Coronary artery (tissue), 2 donors: ENCODE measurements at regions not wholly inside any gene's neighbourhood (a gene's known extent, or its start where the extent isn't known, plus 50 kb on each side); places are given as distances from the start of the nearest gene placed in this dataset.

ENCODE experiments used
- DNase-seq: peaks from one replicate; pipeline ENCODE4 v3.0.0-alpha.2; 2017; ENCODE audit warnings: low spot score
- H3K27ac ChIP-seq, 2 donors: fragments of 200-600 bp; sonication (generic); one replicate each; pipeline ENCODE4 v1.5.1; 2016 to 2019
- H3K4me3 ChIP-seq: fragments of 200-600 bp; sonication (generic); 2 replicates; pipeline ENCODE4 v1.5.1; 2016; ENCODE audit warnings: mild to moderate bottlenecking, moderate library complexity
- TF ChIP-seq, protein P1 (sequence below): fragments of 200-600 bp; sonication (generic); IDR thresholded peaks from one replicate; pipeline ENCODE4 v1.5.1; 2019; ENCODE audit warnings: antibody characterized with exemption

DNA sequence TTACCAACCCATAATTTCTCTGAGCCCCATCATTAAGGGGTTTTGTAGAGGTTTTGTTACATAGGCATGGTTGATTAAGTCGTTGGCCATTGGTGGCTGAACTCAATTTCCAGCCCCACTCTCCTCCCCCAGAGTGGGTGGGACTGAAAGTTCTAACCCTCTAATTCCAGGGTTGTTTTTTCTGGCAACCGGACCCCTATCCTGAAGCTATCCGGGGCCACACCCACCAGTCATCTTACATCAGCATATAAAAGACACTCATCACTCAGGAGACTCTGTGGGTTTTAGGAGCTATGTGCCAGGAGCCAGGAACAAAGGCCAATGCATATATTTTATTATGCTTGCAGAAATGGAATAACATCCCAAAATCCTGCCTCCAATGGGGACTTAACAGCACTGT, 186.0 kb downstream of the NXNL2 start:
- H3K27ac ChIP-seq: no peak overlapping the region
- TF ChIP-seq, protein P1, sequence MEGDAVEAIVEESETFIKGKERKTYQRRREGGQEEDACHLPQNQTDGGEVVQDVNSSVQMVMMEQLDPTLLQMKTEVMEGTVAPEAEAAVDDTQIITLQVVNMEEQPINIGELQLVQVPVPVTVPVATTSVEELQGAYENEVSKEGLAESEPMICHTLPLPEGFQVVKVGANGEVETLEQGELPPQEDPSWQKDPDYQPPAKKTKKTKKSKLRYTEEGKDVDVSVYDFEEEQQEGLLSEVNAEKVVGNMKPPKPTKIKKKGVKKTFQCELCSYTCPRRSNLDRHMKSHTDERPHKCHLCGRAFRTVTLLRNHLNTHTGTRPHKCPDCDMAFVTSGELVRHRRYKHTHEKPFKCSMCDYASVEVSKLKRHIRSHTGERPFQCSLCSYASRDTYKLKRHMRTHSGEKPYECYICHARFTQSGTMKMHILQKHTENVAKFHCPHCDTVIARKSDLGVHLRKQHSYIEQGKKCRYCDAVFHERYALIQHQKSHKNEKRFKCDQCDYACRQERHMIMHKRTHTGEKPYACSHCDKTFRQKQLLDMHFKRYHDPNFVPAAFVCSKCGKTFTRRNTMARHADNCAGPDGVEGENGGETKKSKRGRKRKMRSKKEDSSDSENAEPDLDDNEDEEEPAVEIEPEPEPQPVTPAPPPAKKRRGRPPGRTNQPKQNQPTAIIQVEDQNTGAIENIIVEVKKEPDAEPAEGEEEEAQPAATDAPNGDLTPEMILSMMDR: no peak
- DNase-seq: no peak
- no peak overlapping the region for H3K4me3 ChIP-seq

DNA sequence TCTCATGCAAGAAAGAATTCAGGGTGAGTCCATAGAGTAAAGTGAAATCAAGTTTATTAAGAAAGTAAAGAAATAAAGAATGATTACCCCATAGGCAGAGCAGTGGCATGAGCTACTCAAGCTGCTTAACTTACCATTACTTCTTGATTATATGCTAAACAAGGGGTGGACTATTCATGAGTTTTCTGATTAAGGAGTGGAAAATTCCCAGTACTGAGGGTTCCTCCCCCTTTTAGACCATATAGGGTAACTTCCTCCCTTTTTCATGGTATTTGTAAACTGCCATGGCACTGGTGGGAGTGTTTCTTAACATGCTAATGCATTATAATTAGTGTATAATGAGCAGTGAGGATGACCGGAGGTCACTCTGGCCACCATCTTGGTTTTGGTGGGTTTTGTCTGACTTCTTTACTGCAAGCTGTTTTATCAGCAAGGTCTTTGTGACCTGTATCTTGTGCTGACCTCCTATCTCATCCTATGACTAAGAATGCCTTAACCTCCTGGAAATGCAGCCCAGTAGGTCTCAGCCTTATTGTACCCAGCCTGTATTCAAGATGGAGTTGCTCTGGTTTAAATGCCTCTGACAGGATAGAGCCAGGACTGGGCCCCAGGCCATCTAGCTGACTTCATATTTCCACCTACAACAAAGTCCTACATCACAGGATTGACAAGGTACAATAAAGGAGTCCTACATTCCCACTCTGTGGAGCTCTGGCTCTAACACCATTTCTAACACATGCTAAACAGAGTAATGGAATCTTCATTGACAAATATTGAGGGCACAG, 186.7 kb downstream of the NXNL2 start:
- TF ChIP-seq, protein P1: no peak

DNA sequence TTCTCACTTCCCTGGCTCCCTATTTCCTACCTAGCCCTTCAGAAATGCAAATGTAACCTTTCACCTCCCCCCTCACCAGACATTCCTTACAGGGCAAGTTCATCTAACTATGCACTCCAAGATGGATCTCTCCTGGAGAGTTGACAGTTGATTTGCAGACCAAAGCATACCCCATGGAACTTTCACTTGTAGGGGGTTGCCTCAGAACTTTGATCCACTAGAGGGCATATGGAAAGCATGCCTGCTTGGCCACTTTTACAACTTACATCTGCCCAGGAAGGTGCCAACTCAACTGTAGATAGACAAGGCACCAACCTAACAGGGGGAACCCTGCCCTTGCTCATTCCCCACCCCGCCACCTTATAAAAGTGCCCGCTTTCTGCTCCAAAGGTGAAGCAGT, 187.8 kb downstream of the NXNL2 start:
- TF ChIP-seq, protein P1: no peak
- DNase-seq: no peak
- Histone ChIP-seq H3K4me3 (no peak overlapping the region), H3K27ac (no peak overlapping the region)

More for the DNA sequence above, 186.7 kb downstream of the NXNL2 start:
- Histone ChIP-seq H3K4me3 (no peak overlapping the region), H3K27ac (no peak overlapping the region)
- no peak for DNase-seq

DNA sequence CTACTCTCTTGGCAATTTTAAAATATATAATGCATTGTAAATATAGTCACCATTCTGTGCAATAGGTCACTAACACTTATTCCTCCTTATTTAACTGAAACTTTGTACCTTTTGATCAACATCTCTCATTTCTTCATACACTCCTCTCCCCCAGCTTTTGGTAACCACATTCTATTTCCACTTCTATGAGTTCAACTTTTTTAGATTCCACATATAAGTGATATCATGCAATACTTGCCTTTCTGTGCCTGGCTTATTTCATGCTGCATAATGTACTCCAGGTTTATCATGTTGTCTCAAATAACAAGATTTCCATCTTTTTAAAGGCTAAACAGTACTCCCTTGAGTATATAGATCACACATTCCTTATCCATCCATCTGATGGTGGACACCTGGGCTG, 188.8 kb downstream of the NXNL2 start:
- H3K27ac ChIP-seq: no peak overlapping the region
- TF ChIP-seq, protein P1: no peak
- no peak overlapping the region for H3K4me3 ChIP-seq
- DNase-seq: no peak

DNA sequence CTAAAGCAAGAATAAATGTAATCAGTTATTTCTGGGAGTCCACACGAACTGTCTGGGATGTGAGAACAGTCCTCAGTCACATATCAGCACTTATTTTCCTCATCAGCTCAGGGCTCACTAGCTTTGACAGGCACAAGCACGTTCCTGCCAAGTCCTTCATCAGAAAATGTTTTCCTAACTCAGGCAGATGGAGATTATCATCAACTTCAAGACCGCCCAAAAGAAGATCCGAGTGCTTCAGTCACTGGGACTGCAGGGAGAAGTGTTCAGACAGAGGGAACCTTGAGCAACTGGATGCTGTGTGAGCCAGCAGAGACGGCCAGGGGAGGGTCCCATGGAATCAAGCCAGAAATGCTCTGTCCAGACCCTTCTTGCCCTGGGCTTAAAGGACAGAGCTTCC, 189.4 kb downstream of the NXNL2 start:
- TF ChIP-seq, protein P1: no peak
- DNase-seq: no peak
- Histone ChIP-seq H3K27ac (peak overlapping the region in 1 of 2 donors; percentile 11), H3K4me3 (no peak overlapping the region)

DNA sequence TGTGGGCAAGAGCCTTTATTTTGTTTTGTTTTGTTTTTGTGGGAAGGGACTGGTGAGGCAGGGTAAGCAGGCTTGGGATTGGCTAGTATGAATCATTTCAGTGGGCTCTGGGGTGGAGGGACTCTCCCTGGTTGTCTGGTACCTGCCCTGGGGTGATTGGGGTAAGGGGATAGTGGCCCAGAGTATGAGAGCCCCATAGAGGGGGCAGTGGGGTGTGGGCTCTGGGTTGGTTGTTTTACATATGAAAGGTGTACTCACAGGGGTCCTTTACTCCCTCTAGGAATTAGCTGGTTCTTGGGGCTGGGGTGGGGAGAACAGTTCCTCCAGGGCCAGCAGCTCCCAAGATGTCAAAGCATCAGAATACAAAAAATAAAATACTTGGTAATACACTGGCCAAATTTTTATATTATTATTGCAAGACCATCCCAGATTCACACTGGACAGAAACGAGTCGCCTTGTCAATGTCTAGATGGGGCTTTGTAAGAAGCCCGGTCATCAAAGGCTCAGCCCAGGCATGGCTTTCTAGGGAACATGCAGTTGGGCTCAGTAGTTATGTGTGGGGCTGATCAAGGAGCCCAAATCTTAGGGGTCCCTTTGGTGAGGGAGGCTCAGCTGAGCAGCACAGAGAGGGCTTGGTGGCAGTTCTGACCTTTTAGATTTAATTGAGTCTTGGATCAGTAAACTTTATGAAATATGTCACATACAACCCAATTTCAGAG, 190.5 kb downstream of the NXNL2 start:
- DNase-seq: no peak
- Histone ChIP-seq H3K4me3 (no peak overlapping the region), H3K27ac (no peak overlapping the region)
- TF ChIP-seq, protein P1: no peak

DNA sequence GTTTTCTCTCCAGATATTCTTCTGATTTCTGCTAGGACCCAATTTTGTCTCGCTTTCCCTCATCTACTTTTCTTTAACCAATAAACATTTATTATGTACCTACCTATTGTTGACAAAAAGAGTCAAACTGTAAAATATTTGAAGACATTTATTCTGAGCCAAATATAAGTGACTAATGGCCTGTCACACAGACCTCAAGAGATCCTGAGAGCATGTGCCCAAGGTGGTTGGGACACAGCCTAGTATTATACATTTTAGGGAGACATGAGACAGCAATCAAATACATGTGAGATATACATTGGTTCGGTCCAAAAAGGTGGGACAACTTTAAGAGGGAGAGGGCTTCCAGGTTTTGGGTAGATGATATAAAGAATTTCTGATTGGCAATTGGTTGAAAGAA, 191.8 kb downstream of the NXNL2 start:
- TF ChIP-seq, protein P1: no peak
- Histone ChIP-seq H3K27ac (no peak overlapping the region), H3K4me3 (no peak overlapping the region)
- no peak for DNase-seq
